ENCODE measurements at regions not wholly inside any gene's neighbourhood (a gene's known extent, or its start where the extent isn't known, plus 50 kb on each side); places are given as distances from the start of the nearest gene placed in this dataset.
"Not testable (repeated sequence)": the region's sequence is repeated elsewhere in the genome, so short reads cannot be mapped to it uniquely, and the experiment has no call there.

GRCh38 chr1:56089826-56090225 lies 489.5 kb downstream of the PLPP3 start:
- TF ChIP-seq, protein P1, sequence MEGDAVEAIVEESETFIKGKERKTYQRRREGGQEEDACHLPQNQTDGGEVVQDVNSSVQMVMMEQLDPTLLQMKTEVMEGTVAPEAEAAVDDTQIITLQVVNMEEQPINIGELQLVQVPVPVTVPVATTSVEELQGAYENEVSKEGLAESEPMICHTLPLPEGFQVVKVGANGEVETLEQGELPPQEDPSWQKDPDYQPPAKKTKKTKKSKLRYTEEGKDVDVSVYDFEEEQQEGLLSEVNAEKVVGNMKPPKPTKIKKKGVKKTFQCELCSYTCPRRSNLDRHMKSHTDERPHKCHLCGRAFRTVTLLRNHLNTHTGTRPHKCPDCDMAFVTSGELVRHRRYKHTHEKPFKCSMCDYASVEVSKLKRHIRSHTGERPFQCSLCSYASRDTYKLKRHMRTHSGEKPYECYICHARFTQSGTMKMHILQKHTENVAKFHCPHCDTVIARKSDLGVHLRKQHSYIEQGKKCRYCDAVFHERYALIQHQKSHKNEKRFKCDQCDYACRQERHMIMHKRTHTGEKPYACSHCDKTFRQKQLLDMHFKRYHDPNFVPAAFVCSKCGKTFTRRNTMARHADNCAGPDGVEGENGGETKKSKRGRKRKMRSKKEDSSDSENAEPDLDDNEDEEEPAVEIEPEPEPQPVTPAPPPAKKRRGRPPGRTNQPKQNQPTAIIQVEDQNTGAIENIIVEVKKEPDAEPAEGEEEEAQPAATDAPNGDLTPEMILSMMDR (IDR thresholded peaks at IDR 0.05): not testable (repeated sequence)
- not testable (repeated sequence) for TF ChIP-seq POLR2A (IDR thresholded peaks at IDR 0.05)
